K562 (cell line): ENCODE measurements at regions not wholly inside any gene's neighbourhood (a gene's known extent, or its start where the extent isn't known, plus 50 kb on each side); places are given as distances from the start of the nearest gene placed in this dataset.

Experiments used
- ATAC-seq: fragments of 200-7000 bp; cut with Tn5 transposase; 3 replicates; pipeline ENCODE4 v1.9.1; 2020; ENCODE audit warnings: moderate library complexity
- BruUV-seq: library from RNA; stranded (reverse); fragments of 400-500 nt; replicated peaks from 2 replicates; lab custom pipeline; 2021; lab: Mats Ljungman, UMichigan
- CTCF ChIA-PET: fragments of 300-600 bp; formaldehyde crosslinking; extraction: SDS; loops from one replicate; lab custom pipeline; 2021; ENCODE audit warnings: low intra/inter-chr PET ratio; lab: Yijun Ruan, JAX
- POLR2A ChIA-PET: fragments of 300-600, 350-650 bp; sonication (Branson Sonifier 250); formaldehyde crosslinking; extraction: SDS; loops from one replicate; lab custom pipeline; 2021; ENCODE audit warnings: antibody characterized with exemption, inconsistent platforms; lab: Yijun Ruan, JAX
- DNase-seq, 4 experiments: peaks; one replicate each; pipeline versions ENCODE4 v3.0.0 to v3.0.0-alpha.2; 2011 to 2018; ENCODE audit warnings: low spot score in 3 of 4, mixed read lengths in 3 of 4; ENCODE audit errors: extremely low read depth in 1 of 4
- FAIRE-seq: peaks from 2 replicates; lab custom pipeline; 2011; peaks lifted over from hg19 to GRCh38; lab: Jason Lieb, UNC
- H2AFZ ChIP-seq: 2 replicates; pipeline ENCODE4 v1.6.0; 2011; ENCODE audit warnings: low read depth, low read length, control low read depth, inconsistent platforms
- H3K27ac ChIP-seq: fragments of 200-600 bp; 3 replicates; pipeline ENCODE4 v1.8.0; 2011; ENCODE audit warnings: low read depth, mild to moderate bottlenecking, control low read depth, inconsistent platforms, low read length, moderate library complexity, mixed read lengths; ENCODE audit errors: extremely low read depth
- H3K27me3 ChIP-seq, 2 experiments: fragments of 300-600 bp in 1 of 2; 2 replicates in 1 of 2; 3 replicates in 1 of 2; pipeline versions ENCODE4 v1.6.0 to v1.8.0; 2011; ENCODE audit warnings: inconsistent platforms in 2 of 2, low read length in 2 of 2, mild to moderate bottlenecking in 1 of 2, mixed read lengths in 1 of 2, moderate library complexity in 1 of 2; ENCODE audit not compliant: control insufficient read depth in 2 of 2, insufficient read depth in 2 of 2
- H3K36me3 ChIP-seq: fragments of 300-600 bp; 3 replicates; pipeline ENCODE4 v1.8.0; 2011; ENCODE audit warnings: mild to moderate bottlenecking, low read length, inconsistent platforms; ENCODE audit not compliant: control insufficient read depth, insufficient read depth
- H3K4me1 ChIP-seq, 2 experiments: fragments of 200-600 bp in 1 of 2; replicated peaks in 1 of 2; 2 replicates in 1 of 2; 3 replicates in 1 of 2; pipeline versions ENCODE4 v1.5.1 to v1.8.0; 2011; ENCODE audit warnings: inconsistent platforms in 2 of 2, low read length in 2 of 2, mild to moderate bottlenecking in 1 of 2, mixed read lengths in 1 of 2, moderate library complexity in 1 of 2; ENCODE audit not compliant: control insufficient read depth in 2 of 2, insufficient read depth in 2 of 2
- H3K4me2 ChIP-seq: 2 replicates; pipeline ENCODE4 v1.6.1; 2011; ENCODE audit warnings: low read length, control low read depth, inconsistent platforms, mixed read lengths; ENCODE audit not compliant: insufficient read depth
- H3K4me3 ChIP-seq: fragments of 200-600 bp; sonication (generic), shearing (Covaris generic); 2 replicates; pipeline ENCODE4 v1.5.1; 2016; ENCODE audit warnings: control low read depth, inconsistent platforms
- H3K79me2 ChIP-seq: fragments of 200-600 bp; 3 replicates; pipeline ENCODE4 v1.8.0; 2011; ENCODE audit warnings: low read length, inconsistent platforms; ENCODE audit not compliant: control insufficient read depth, insufficient read depth
- H3K9ac ChIP-seq, 2 experiments: 2 replicates each; pipeline versions ENCODE4 v1.6.0 to v1.6.1; 2011; ENCODE audit warnings: low read depth in 2 of 2, low read length in 2 of 2, control low read depth in 1 of 2, inconsistent platforms in 1 of 2, mild to moderate bottlenecking in 1 of 2, mixed read lengths in 1 of 2; ENCODE audit not compliant: insufficient read depth in 1 of 2
- H3K9me1 ChIP-seq: one replicate; pipeline ENCODE4 v1.6.0; 2011; ENCODE audit warnings: inconsistent platforms, mild to moderate bottlenecking, low read length, moderate library complexity; ENCODE audit not compliant: control insufficient read depth, insufficient read depth
- H3K9me3 ChIP-seq: replicated peaks from 2 replicates; pipeline ENCODE4 v1.5.1; 2011; ENCODE audit warnings: low read depth, low read length, inconsistent platforms; ENCODE audit not compliant: control insufficient read depth, insufficient read depth
- H4K20me1 ChIP-seq: replicated peaks from 2 replicates; pipeline ENCODE4 v1.6.1; 2011; ENCODE audit warnings: low read length, inconsistent platforms, mixed read lengths; ENCODE audit not compliant: control insufficient read depth, insufficient read depth
- BHLHE40 ChIP-seq: IDR thresholded peaks from 2 replicates; pipeline ENCODE4 v1.6.1; 2011; ENCODE audit warnings: low read length, improper control_type of control experiment
- BRD4 ChIP-seq: fragments of 200-600 bp; sonication (generic); IDR thresholded peaks from 2 replicates; pipeline ENCODE4 v1.6.1; 2017; ENCODE audit warnings: inconsistent platforms
- BRF2 ChIP-seq: IDR thresholded peaks from 3 replicates; pipeline ENCODE4 v1.6.1; 2011; ENCODE audit warnings: borderline replicate concordance, mild to moderate bottlenecking; ENCODE audit not compliant: insufficient read length, insufficient read depth
- GATAD2B ChIP-seq: fragments of 450-650 bp; IDR thresholded peaks from 2 replicates; pipeline ENCODE4 v1.6.1; 2017; ENCODE audit warnings: mild to moderate bottlenecking, borderline replicate concordance
- HCFC1 ChIP-seq: IDR thresholded peaks from 2 replicates; pipeline ENCODE4 v1.6.1; 2012; ENCODE audit warnings: low read depth, low read length, improper control_type of control experiment
- HMG20B ChIP-seq: fragments of 250-450 bp; sonication (Bioruptor Pico); IDR thresholded peaks from 2 replicates; pipeline ENCODE4 v1.5.0; 2021; ENCODE audit warnings: mild to moderate bottlenecking
- IRF2 ChIP-seq: sonication (generic); formaldehyde crosslinking; IDR thresholded peaks from 2 replicates; pipeline ENCODE4 v1.8.1; 2022; ENCODE audit warnings: mild to moderate bottlenecking, missing genetic modification reagents
- MCM7 ChIP-seq, 2 experiments: fragments of 450-650 bp; IDR thresholded peaks; 2 replicates each; pipeline ENCODE4 v1.6.1; 2016 to 2018
- NCOA2 ChIP-seq, 2 experiments: fragments of 450-650 bp; IDR thresholded peaks; 2 replicates each; pipeline ENCODE4 v1.6.1; 2018; ENCODE audit warnings: mild to moderate bottlenecking in 2 of 2, moderate library complexity in 1 of 2; ENCODE audit not compliant: partially characterized antibody in 2 of 2
- RAD21 ChIP-seq, 2 experiments: fragments of 250-450 bp in 1 of 2; fragments of 450-650 bp in 1 of 2; sonication (Bioruptor Pico) in 1 of 2; formaldehyde crosslinking in 1 of 2; IDR thresholded peaks in 1 of 2; conservative IDR thresholded peaks in 1 of 2; 2 replicates each; pipeline versions ENCODE4 v1.4.0 to v1.8.0; 2020 to 2022; ENCODE audit warnings: mild to moderate bottlenecking in 2 of 2, moderate library complexity in 1 of 2
- RBBP5 ChIP-seq: fragments of 200-600 bp; sonication (generic); IDR thresholded peaks from 2 replicates; pipeline ENCODE4 v1.6.1; 2012; ENCODE audit warnings: borderline replicate concordance, mild to moderate bottlenecking, low read length, control low read depth, inconsistent platforms; ENCODE audit not compliant: insufficient read depth, poor library complexity, severe bottlenecking
- RFX5 ChIP-seq: IDR thresholded peaks from 2 replicates; pipeline ENCODE4 v1.6.1; 2011; ENCODE audit warnings: low read depth, mild to moderate bottlenecking, improper control_type of control experiment, low read length
- SMAD4 ChIP-seq: fragments of 250-450 bp; sonication (Bioruptor Pico); conservative IDR thresholded peaks from 2 replicates; pipeline ENCODE4 v1.8.0; 2021; ENCODE audit warnings: inconsistent platforms, mild to moderate bottlenecking, moderate library complexity
- ZNF431 ChIP-seq: sonication (generic); formaldehyde crosslinking; IDR thresholded peaks from 2 replicates; pipeline ENCODE4 v1.8.0; 2022; ENCODE audit warnings: mild to moderate bottlenecking, missing genetic modification reagents
- ZNF609 ChIP-seq: sonication (generic); formaldehyde crosslinking; IDR thresholded peaks from 2 replicates; pipeline ENCODE4 v1.8.1; 2023; ENCODE audit warnings: missing genetic modification reagents, mild to moderate bottlenecking, borderline replicate concordance
- ZNF76 ChIP-seq: fragments of 250-450 bp; sonication (Bioruptor Pico); IDR thresholded peaks from 2 replicates; pipeline ENCODE4 v1.4.0; 2020; ENCODE audit warnings: mild to moderate bottlenecking, moderate library complexity, borderline replicate concordance
- ZNF766 ChIP-seq: fragments of 200-800 bp; sonication (Bioruptor generic); conservative IDR thresholded peaks from 2 replicates; pipeline ENCODE4 v1.6.1; 2016; ENCODE audit warnings: missing genetic modification characterization, missing compliant biosample characterization
- ZSCAN32 ChIP-seq: fragments of 450-650 bp; formaldehyde crosslinking; IDR thresholded peaks from 2 replicates; pipeline ENCODE4 v1.4.0; 2020; ENCODE audit warnings: mild to moderate bottlenecking, moderate library complexity
- in situ Hi-C: fragments of 300-500 bp; cut with MboI; formaldehyde crosslinking; loops from 4 replicates; pipeline ENCODE4 v1.15.0; 2018; ENCODE audit warnings: inconsistent platforms, mixed read lengths
- intact Hi-C: fragments of 100-400 bp; cut with micrococcal nuclease; formaldehyde crosslinking; loops from 2 replicates; pipeline ENCODE4 v1.14.2; 2022

GRCh38 chr6:90918361-90918760 is 331.5 kb upstream of the MAP3K7 start (continued):
- no peak for TF ChIP-seq ZNF609 (CRISPR knock-in tag)
- no peak for TF ChIP-seq IRF2 (CRISPR knock-in tag)

- no peak overlapping the region for H3K4me3 ChIP-seq
- FAIRE-seq: no peak
- CTCF ChIA-PET: no interaction called here
- no peaks in the 10 kb centered on the region for H3K36me3 ChIP-seq
- BruUV-seq: no TSS peak
- no peak overlapping the region for H3K9ac ChIP-seq
- no peaks in the 10 kb centered on the region for H3K4me1 ChIP-seq
- in situ Hi-C loops (no loop called here), intact Hi-C loops (no loop called here)
- H3K9me1 ChIP-seq: no peaks in the 10 kb centered on the region
- POLR2A ChIA-PET: no interaction called here
- no peaks in the 10 kb centered on the region for H3K79me2 ChIP-seq
- H2AFZ ChIP-seq: no peak overlapping the region
- ATAC-seq: no peak
- H3K27ac ChIP-seq: no peak overlapping the region
- H3K27me3 ChIP-seq: no peaks in the 10 kb centered on the region
- H3K9me3 ChIP-seq: no peaks in the 10 kb centered on the region
- no peak for DNase-seq
- no peaks in the 10 kb centered on the region for H4K20me1 ChIP-seq
- no peak overlapping the region for H3K4me2 ChIP-seq
- TF ChIP-seq RAD21 (CRISPR knock-in tag; conservative IDR thresholded peaks at IDR 0.05 in 1 of 2, IDR thresholded peaks at IDR 0.05 in 1 of 2): no peak
- TF ChIP-seq HMG20B: no peak
- no peak for TF ChIP-seq HCFC1
- no peak for TF ChIP-seq GATAD2B
- no peak for TF ChIP-seq SMAD4
- no peak for TF ChIP-seq NCOA2 (IDR thresholded peaks at IDR 0.05; ENCODE audit: partially characterized antibody in 2 of 2)
- TF ChIP-seq BRD4: no peak
- no peak for TF ChIP-seq MCM7 (IDR thresholded peaks at IDR 0.05)
- TF ChIP-seq BHLHE40: no peak
- TF ChIP-seq ZSCAN32 (CRISPR knock-in tag): no peak
- TF ChIP-seq BRF2: no peak
- TF ChIP-seq RFX5: no peak
- no peak for TF ChIP-seq ZNF431 (CRISPR knock-in tag)
- TF ChIP-seq ZNF766 (CRISPR knock-in tag): no peak
- TF ChIP-seq RBBP5: no peak
- no peak for TF ChIP-seq ZNF76 (CRISPR knock-in tag)
Observed at GRCh38 chr6:90917376-90917775, 330.5 kb upstream of the MAP3K7 start.
